ENCODE measurements at regions not wholly inside any gene's neighbourhood (a gene's known extent, or its start where the extent isn't known, plus 50 kb on each side); places are given as distances from the start of the nearest gene placed in this dataset.
"Not testable (repeated sequence)": the region's sequence is repeated elsewhere in the genome, so short reads cannot be mapped to it uniquely, and the experiment has no call there.

- intact Hi-C loops (cut with DNase I), result no loop called here
- ATAC-seq (no peak), DNase-seq (no peak)
- Histone ChIP-seq H3K36me3 (no peaks in the 10 kb centered on the region), H3K27ac (no peak overlapping the region), H3K4me3 (no peak overlapping the region), H3K27me3 (no peaks in the 10 kb centered on the region), H3K4me1 (no peaks in the 10 kb centered on the region), H3K9me3 (no peaks in the 10 kb centered on the region)
- no peak for TF ChIP-seq CTCF (IDR thresholded peaks at IDR 0.05)
Observed at GRCh38 chr18:35856178-35856577, 116.3 kb upstream of the RMP24 start.

GRCh38 chr18:35856721-35857120 lies 115.8 kb upstream of the RMP24 start:
- H3K4me3 ChIP-seq; ATAC-seq; DNase-seq; H3K4me1 ChIP-seq; H3K27me3 ChIP-seq; H3K27ac ChIP-seq; intact Hi-C loops (cut with DNase I); H3K9me3 ChIP-seq; H3K36me3 ChIP-seq: not testable (repeated sequence)

- ATAC-seq; H3K36me3 ChIP-seq; H3K4me1 ChIP-seq; H3K27me3 ChIP-seq; intact Hi-C loops (cut with DNase I); H3K4me3 ChIP-seq; DNase-seq; H3K9me3 ChIP-seq; H3K27ac ChIP-seq: not testable (repeated sequence)
Observed at GRCh38 chr18:35857581-35857980, 114.9 kb upstream of the RMP24 start.

DNA sequence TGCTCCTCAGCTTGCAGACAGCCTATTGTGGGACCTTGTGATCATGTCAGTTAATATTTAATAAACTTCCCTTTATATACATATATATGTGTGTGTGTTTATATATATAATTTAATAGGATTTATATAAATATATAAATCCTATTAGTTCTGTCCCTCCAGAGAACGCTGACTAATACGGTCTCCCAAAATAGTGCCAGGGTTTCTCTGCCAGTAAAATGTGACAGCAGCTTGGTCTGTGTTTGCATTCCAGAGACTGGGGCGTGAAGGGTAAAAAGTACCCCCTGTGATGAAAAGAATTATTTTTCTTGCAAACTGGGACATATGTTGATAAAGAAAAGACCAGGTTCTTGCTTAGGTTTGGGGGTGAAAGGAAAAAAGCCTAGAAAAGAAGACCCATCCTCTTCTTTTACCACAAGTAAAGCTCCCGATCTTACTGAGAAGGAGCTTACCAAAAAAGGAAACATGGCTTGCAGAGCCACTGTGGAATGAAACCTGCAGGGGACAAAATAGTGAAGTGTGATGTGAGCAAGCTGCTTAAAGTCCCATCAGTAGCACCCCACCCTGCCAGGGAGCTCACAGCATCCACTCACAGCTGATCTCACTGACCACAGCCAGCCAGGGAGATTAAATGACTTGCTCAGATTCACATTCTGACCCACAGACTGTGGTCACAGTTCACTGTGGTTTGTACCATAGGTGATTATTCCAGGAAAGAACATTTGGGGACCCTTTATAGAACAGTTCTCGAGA lies 110.9 kb upstream of the RMP24 start:
- no peak for TF ChIP-seq CTCF (IDR thresholded peaks at IDR 0.05)
- Histone ChIP-seq H3K27me3 (no peaks in the 10 kb centered on the region), H3K9me3 (no peaks in the 10 kb centered on the region), H3K27ac (no peak overlapping the region), H3K4me1 (no peaks in the 10 kb centered on the region), H3K4me3 (no peak overlapping the region), H3K36me3 (no peaks in the 10 kb centered on the region)
- ATAC-seq, result no peak
- intact Hi-C loops (cut with DNase I), result no loop called here
- DNase-seq, result no peak

DNA sequence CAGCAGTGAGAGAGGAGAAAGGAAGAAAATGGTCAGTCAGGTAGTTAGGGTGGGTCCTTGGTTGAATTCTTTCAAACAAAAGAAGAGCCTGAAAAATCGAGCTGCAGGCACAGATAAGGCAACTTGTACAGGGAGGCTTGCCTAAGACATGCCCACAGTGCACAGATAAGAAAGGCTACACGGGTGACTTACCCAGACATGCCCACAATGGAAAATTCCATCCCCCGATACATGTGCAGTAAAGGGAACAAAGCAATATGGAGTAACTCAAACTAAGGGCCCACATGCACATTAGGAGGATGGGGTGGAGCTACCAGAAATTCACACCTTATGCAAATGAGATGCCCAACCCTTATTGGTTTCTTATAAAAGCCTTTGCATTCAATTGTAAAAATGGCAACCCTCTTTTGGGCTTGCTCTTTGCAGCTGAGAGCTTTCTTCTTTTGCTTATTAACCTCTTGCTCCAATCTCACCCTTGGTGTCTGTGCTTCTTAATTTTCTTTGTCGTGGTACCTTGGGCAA lies 110.3 kb upstream of the RMP24 start:
- no peaks in the 10 kb centered on the region for H3K4me1 ChIP-seq
- ATAC-seq (no peak), DNase-seq (no peak)
- no peaks in the 10 kb centered on the region for H3K27me3 ChIP-seq
- H3K4me3 ChIP-seq, result no peak overlapping the region
- TF ChIP-seq CTCF (IDR thresholded peaks at IDR 0.05), result no peak
- intact Hi-C loops (cut with DNase I), result no loop called here
- no peaks in the 10 kb centered on the region for H3K9me3 ChIP-seq
- no peaks in the 10 kb centered on the region for H3K36me3 ChIP-seq
- no peak overlapping the region for H3K27ac ChIP-seq

DNA sequence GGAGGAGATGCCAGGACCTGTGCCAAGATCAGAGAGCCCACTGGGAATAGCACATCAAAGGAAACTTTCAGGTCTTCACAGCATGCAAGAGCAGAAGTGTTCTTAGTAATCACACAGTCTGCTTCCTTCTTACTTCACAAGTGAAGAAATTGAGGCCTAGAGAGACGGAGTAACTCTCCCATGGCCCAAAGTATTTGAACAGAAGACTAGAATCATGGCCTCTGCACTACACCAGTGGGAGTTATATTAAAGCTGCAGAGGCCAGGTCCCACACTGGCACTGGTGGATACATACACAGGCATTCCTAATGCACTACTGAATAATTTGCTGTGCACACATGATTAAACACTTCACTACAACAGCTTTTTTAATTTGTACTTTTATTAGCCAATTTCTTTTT lies 107.6 kb upstream of the RMP24 start:
- TF ChIP-seq CTCF (IDR thresholded peaks at IDR 0.05), result no peak
- intact Hi-C loops (cut with DNase I), result no loop called here
- no peak for ATAC-seq
- DNase-seq, result no peak
- Histone ChIP-seq H3K36me3 (no peaks in the 10 kb centered on the region), H3K4me1 (no peaks in the 10 kb centered on the region), H3K27ac (no peak overlapping the region), H3K27me3 (no peaks in the 10 kb centered on the region), H3K9me3 (no peaks in the 10 kb centered on the region), H3K4me3 (no peak overlapping the region)
